ENCODE measurements at regions not wholly inside any gene's neighbourhood (a gene's known extent, or its start where the extent isn't known, plus 50 kb on each side); places are given as distances from the start of the nearest gene placed in this dataset.

DNA sequence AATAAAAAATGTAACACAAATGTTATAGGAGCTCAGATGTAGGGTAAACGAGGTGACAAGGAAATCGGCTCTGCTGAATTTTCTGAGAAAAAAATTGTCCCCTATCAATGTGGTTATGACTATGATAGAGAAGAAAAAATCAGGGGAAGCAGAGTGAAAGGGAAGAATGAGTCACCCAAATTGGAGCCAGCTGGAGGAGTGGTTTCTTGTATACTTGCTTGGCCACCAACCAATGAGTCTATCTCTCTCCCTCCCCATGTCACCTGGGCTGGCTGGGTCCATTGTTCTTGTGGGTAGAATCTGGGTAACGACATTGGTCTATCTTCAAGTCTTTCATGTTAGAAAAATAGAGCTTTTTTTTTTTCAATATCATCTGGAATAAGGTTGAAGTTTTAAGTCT lies 196.6 kb upstream of the FLRT2 start:
- TF ChIP-seq, protein P1, sequence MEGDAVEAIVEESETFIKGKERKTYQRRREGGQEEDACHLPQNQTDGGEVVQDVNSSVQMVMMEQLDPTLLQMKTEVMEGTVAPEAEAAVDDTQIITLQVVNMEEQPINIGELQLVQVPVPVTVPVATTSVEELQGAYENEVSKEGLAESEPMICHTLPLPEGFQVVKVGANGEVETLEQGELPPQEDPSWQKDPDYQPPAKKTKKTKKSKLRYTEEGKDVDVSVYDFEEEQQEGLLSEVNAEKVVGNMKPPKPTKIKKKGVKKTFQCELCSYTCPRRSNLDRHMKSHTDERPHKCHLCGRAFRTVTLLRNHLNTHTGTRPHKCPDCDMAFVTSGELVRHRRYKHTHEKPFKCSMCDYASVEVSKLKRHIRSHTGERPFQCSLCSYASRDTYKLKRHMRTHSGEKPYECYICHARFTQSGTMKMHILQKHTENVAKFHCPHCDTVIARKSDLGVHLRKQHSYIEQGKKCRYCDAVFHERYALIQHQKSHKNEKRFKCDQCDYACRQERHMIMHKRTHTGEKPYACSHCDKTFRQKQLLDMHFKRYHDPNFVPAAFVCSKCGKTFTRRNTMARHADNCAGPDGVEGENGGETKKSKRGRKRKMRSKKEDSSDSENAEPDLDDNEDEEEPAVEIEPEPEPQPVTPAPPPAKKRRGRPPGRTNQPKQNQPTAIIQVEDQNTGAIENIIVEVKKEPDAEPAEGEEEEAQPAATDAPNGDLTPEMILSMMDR (IDR thresholded peaks at IDR 0.05; ENCODE audit: borderline replicate concordance, extremely low read depth, low read length, poor library complexity, severe bottlenecking): no peak
- no peak for TF ChIP-seq EZH2 (IDR thresholded peaks at IDR 0.05; ENCODE audit: borderline replicate concordance, low read depth, low read length, severe bottlenecking)

All from DND-41 (cell line).